Uterus (tissue), 2 donors: ENCODE measurements at regions not wholly inside any gene's neighbourhood (a gene's known extent, or its start where the extent isn't known, plus 50 kb on each side); places are given as distances from the start of the nearest gene placed in this dataset.

Experiments used
- CTCF ChIP-seq, 4 experiments: fragments of 200-600 bp in 2 of 4; fragments of 450-650 bp in 2 of 4; sonication (generic) in 2 of 4; IDR thresholded peaks; one replicate each; pipeline ENCODE4 v1.5.1; 2016 to 2019; ENCODE audit warnings: antibody characterized with exemption in 4 of 4, mild to moderate bottlenecking in 2 of 4, moderate library complexity in 1 of 4
- POLR2A ChIP-seq, 2 donors: fragments of 450-650 bp; IDR thresholded peaks; one replicate each; pipeline ENCODE4 v1.6.1; 2016; ENCODE audit warnings: antibody characterized with exemption in 2 of 2, mild to moderate bottlenecking in 1 of 2, moderate library complexity in 1 of 2

- TF ChIP-seq CTCF (IDR thresholded peaks at IDR 0.05) (no peak), POLR2A (IDR thresholded peaks at IDR 0.05) (no peak)
Measured at GRCh38 chr4:181775298-181775697, 467.9 kb upstream of the TENM3 start.
